ENCODE measurements at regions not wholly inside any gene's neighbourhood (a gene's known extent, or its start where the extent isn't known, plus 50 kb on each side); places are given as distances from the start of the nearest gene placed in this dataset. TPM values are rescaled to one million over a fixed set of nuclear protein-coding genes. Genes with fewer than 3 reads are reported as not detected.

GRCh38 chrX:3768881-3769280 is 55.4 kb upstream of the PRKX start:
- H3K36me3 Mint-ChIP-seq (ENCODE audit: low read depth), result no peaks in the 10 kb centered on the region; the same call in 2 of the 3 replicates

More at GRCh38 chrX:3768881-3769280, 55.4 kb upstream of the PRKX start:
- Histone ChIP-seq H3K36me3 (ENCODE audit: insufficient read depth) (no peaks in the 10 kb centered on the region), H3K4me1 (ENCODE audit: insufficient read depth) (no peaks in the 10 kb centered on the region), H3F3A (replicated peaks; ENCODE audit: low read depth) (no peaks in the 10 kb centered on the region), H3K79me2 (replicated peaks; ENCODE audit: insufficient read depth) (no peaks in the 10 kb centered on the region), H4K20me1 (replicated peaks; ENCODE audit: insufficient read depth) (no peaks in the 10 kb centered on the region), H3K9me2 (ENCODE audit: insufficient read depth) (no peaks in the 10 kb centered on the region), H3K27ac (ENCODE audit: low read depth) (no peak overlapping the region), H3K4me2 (no peak overlapping the region), H3K4me3 (no peak overlapping the region), H3K27me3 (ENCODE audit: insufficient read depth) (no peaks in the 10 kb centered on the region), H2AFZ (no peak overlapping the region)
- no peaks in the 10 kb centered on the region for H3K9me3 Mint-ChIP-seq
- H3K27me3 Mint-ChIP-seq (ENCODE audit: insufficient read depth, low read depth, poor library complexity), result peaks cover 2% of the 10 kb centered on the region
- no peak overlapping the region for H3K27ac Mint-ChIP-seq
- ATAC-seq (no peak), DNase-seq (ENCODE audit: low spot score) (no peak)
- no peak overlapping the region for H3K4me3 Mint-ChIP-seq
- no peaks in the 10 kb centered on the region for H3K4me1 Mint-ChIP-seq
- TF ChIP-seq CTCF (conservative IDR thresholded peaks at IDR 0.05; ENCODE audit: low read depth in 2 of 2) (no peak), ETS1 (IDR thresholded peaks at IDR 0.05) (no peak), CREB1 (CRISPR knock-in tag; IDR thresholded peaks at IDR 0.05; ENCODE audit: low read depth) (no peak), REST (IDR thresholded peaks at IDR 0.05; ENCODE audit: unreplicated experiment) (no peak), ZNF331 (CRISPR knock-in tag; IDR thresholded peaks at IDR 0.05; ENCODE audit: low read depth) (no peak)

Small RNAs in the stretch of these regions (small RNA-seq; reads per million reads assigned to genes)
- not detected for gene RF00401 (ENCODE audit: low replicate concordance)
